NOMO-1 (cell line): ENCODE measurements at regions not wholly inside any gene's neighbourhood (a gene's known extent, or its start where the extent isn't known, plus 50 kb on each side); places are given as distances from the start of the nearest gene placed in this dataset.

Experiments
- DNase-seq, 2 experiments: peaks; one replicate each; lab custom pipeline; 2025; ENCODE audit not compliant: unreplicated experiment in 2 of 2; lab: John Stamatoyannopoulos, UW

DNA sequence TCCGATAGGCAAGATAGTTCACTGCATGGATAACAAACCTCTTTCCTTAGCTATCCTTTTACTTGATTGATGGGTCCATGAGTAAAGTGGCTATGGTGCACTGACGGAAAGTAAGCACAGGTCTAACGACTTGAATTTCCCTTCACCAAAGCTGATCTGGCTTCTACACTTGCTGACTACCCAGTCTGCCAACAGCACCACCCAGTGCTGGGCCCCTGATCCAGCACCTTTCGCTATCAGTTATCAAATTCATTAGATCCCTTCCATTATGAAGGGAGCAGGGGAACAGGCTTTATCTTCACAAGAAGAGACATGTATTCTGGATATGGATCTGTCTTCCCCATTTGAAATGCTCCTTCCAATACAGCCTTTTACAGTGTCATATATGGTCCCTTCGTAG lies 855.9 kb downstream of the GRID1 start:
- no peak for DNase-seq

DNA sequence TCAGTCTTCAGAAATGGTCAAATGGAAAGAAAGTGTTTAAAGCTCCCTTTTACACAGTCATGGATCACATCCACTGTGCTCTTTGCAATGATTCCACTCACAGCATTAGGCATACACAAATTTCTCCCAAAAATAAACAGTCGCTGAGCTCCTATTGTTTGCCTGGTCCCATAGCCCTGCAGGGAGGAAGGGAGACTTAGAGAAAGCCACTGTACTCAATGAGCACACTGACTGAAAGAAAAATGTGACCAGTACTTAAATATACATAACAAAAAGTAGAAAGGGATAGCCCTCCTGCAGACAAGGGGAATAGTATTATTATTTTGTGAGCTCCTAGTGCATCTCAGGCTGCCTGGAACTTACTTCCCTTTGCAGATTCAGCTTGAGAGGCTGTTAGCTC lies 853.2 kb downstream of the GRID1 start:
- no peak for DNase-seq

DNA sequence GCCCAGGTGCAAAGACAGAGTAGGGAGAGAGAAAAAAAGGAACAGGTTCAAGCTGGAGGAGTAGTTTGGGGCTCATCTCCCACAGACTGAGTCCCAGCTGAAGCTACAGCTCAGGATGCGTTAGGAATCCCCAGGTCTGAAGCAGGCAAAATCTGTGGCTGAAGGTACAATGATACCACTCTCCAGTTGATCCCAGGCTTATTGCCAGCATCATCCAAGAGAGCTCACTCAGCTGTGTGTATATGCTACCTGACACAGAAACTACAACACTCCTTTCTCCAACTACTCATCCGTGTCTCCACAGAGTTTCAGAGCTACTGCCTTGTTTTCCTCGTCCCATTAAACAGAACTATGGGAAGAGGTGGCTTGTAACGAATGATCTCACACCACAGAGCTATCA lies 851.3 kb downstream of the GRID1 start:
- DNase-seq: no peak

DNA sequence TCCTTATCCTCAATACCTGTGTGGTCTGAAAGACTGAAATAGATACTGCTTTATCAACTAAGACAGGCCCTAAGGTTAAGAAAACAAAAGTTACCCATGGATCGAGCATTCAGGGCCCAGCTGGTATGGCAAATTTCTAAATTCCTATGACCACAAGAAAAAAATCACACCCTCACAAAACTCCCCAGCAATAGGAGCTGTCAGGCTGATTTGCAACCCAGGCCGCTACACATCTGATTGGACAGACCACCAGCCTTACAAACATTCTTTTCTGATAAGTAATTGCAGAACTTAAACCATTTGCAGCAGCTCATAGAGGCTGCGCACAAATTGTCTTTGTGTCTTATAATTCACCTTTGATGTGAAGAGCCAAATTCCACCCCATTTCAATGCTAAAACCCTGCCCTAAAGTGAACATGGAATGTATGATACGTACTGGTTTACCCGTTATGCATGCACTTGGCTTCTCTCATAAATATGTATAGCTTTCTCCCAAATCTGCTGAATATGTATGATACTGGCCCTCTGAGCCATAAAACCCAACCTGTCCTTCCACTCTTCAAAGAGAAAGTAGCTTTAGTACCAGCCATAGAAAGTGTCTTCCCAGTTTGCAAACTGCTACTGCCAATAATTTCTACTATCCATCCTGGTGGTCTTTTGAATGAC lies 842.5 kb downstream of the GRID1 start:
- no peak for DNase-seq

DNA sequence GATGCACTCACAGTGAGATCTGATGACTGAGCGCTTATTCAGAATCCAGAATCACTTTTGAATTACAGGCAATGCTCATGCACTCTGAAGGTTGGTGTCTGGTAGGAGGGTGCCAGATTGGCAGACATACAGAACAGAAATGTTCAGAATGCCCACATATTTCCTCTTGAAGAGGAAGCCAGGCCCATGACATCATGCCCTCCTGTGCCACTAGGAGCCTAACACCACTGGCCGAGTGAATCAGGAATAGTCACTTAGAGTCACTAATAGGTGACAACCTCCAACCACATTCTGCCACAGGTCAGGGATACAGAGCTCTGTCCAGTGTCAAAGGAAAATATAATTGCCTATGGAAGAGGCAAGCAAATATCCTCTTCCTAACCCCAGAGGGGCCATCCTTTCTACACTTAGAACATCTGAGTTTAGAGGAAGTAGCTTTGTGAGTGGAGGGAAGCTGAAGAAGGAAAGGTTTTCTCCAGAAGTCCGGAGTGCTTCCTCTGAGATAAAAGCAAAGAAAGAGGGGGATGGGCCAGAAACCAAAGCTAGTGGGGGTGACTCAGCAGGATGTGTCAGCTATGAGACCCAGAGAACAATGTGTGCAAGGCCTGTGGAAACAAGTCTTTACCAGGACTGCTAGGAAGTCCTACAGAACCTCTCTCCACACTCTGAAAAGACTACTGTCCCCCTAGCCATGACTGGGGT lies 838.8 kb downstream of the GRID1 start:
- DNase-seq: no peak

DNA sequence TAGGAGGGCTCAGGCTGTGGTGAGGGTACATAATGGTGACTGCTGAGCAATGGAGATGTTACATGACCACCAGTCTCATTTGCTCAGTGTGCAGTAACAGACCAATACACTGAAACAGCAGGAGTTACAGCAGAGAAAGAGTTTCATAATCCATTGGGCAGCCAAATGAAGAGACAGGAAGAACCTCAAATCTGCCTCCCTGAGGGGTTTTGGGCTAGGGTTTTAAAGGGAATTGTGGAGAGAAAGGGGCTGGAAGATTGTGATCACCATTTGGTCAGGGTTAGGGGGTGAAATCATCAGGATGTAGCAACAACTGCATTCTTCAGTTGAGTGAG lies 838.3 kb downstream of the GRID1 start:
- no peak for DNase-seq

DNA sequence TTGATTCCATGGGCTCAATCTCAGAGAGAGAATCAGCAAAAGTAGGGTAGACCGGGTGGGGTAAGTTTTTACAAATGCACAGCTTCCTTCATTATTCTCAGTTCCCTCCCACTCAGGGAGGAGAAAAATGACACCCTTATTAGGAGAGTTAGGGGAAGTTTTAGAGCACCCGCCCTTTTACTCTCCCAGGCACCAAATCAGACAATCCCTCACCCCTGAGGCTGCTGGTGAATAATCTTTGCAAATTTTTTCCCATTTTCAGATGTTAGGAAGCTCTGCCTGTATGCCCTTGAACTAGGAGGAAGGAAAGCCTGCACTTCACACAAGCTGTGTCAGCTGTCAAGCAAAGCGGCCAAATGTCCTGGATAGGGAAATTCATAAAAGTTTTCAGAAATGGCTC lies 834.9 kb downstream of the GRID1 start:
- DNase-seq: peak in 1 of 2 experiments; percentile 43

DNA sequence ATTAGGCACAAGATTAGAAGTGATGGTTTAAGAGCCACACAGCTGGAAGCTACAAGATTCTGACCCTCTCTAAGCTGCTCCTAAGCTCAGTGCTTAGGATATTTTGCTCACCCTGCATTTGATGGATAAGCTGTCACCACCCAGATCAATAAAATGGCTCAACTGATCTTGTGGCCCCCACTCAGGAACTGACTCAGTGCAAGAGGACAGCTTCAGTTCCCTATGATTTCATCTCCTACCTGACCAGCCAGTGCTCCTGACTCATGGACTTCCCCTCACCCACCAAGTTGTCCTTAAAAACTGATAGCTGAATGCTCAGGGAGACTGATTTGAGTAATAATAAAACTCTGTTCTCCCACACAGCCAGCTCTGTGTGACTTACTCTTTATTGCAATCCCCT lies 833.8 kb downstream of the GRID1 start:
- DNase-seq: no peak

DNA sequence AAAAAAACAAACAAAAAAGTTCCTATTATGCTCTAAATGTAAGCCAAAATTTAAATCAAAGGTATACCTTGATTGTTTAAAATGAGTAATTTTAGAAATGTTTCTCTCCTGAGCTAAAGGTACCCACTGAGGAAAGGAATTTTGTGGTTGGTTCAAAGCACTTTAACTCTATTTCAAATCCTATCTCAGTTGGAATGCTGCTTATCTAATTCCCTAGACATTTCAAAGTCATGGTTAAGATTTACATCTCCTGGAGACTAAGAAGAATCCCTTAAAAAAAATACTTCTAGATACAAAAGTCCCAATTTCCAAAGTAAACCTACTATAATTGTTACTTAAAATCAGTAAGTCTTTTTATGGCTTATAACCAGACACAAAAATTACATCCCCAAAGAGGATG lies 830.7 kb downstream of the GRID1 start:
- no peak for DNase-seq

DNA sequence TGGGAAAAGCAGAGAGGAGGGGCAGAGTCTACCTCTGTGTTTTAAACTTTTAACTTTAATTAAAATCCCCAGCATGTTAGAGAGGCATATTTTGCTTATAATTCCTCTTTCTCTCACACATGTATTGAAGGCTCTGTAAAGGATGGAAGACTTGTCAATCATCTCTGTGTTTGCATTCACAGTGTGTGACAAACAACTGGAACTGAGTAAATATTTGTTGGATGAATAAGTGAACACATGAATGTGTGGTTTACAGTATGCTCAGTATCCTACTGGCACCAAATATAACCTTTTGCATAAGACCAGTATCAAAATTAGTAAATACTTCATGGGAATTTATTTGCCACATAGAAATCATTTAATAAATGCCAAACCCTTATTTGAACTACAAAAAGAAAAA lies 829.0 kb downstream of the GRID1 start:
- no peak for DNase-seq

DNA sequence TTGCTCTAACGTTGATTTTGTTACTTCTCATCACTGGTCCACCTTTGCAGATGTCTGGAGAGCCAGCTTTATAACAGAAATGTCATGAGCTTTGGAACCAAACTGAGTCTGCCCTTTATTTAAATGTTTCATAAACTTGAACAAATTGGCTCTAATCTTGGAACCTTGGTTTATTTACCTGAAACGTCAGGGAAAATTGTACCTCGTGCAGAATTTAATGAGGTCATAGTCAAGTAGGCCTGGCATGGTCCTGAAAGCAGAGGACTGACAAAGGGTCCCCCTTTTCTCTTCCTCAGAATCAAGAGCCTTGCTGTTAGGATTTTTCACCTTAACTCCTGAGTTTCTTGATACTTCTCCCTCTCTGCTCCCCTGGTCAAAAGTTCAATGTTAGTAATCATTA lies 828.0 kb downstream of the GRID1 start:
- no peak for DNase-seq

DNA sequence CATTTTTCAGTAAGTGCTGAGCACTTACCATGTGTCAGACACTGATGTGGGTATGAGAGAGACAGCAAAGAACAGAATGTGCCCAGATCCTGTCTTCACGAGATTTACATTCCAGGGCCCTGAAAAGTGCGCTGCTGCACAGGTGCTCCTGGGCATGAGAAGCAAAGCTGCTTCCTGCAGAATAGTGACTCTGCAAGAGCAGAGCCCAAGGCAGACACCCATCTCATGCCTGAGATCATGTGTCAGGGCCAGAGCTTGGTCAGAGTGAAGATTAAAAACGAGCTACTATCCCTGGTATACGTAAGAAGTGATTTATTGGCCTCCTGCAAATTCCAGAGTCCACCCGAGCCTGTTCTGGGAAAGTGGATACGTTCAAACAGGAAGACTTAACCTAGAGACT lies 824.4 kb downstream of the GRID1 start:
- DNase-seq: no peak

DNA sequence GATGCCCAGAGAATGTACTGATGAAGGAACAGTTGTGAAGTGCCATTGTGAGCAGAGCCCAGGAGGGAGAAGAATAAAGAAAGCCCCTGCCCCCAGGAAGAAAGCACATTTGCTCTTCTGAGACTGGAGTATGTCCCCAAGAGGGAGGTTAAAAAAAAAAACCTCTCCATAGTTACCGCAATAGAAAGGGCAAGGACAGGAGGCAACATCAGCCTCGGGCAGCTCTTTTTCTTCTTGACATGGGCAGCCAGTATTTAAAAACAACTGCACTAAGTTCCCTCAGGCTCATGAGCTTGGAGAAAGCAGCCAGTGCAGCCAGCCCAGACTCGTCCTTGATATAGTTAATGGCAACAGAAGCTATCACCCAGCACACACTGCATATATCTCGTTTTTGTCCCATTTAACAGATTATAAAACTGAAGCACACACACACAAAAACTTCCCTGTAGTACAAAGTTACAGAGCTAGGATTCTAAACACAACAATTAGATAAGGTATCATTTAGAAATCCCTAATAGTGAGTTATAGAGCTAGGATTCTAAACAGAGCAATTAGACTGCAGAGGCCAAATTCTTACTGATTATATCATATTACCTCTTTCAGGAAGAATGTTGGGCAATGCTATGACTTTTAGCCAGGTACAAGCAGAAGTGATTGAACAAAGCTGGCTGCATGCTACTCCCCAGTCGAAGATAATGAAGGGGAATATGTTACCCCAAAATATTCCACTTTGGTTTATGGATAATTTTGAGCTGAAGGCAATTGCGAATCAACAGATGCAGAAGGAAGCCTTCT lies 823.5 kb downstream of the GRID1 start:
- no peak for DNase-seq

DNA sequence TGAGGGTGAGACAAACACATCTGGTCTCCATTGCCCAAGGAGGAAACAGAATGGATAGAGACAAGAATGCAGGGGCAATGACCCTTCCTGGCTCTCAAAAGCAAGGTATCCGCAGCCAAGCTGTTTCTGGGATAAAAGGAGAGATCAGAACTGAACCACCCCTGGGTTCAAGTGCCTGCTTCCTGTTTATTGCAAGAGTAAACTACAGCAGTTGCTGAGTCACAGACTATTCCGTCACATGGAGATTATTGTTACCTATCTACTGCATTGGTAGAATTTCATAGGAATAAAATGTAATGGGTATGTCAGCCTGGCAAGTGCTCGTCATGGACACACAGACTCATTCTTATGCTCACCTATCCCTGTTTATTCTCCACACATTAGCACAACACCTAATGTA lies 821.6 kb downstream of the GRID1 start:
- no peak for DNase-seq

DNA sequence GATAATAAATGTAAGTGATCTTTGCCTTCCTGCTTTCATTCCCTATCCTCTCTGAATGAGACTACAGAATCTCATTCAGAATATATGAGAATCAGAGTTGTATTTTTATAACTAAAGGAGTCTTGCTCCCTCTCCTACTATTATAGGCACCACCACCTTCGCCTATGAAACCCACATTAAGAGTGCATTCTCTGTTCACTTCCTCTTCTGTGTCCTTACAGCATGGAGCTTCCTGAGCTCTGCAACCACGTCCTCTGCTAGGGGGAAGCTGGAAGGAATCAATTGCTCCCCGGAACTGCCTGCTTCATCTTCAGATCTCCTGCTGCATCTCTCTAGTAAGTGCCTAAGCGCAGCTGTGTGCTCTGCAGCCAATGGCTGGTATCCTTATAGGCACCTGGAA lies 820.7 kb downstream of the GRID1 start:
- DNase-seq: peak; percentile 47 to 84

DNA sequence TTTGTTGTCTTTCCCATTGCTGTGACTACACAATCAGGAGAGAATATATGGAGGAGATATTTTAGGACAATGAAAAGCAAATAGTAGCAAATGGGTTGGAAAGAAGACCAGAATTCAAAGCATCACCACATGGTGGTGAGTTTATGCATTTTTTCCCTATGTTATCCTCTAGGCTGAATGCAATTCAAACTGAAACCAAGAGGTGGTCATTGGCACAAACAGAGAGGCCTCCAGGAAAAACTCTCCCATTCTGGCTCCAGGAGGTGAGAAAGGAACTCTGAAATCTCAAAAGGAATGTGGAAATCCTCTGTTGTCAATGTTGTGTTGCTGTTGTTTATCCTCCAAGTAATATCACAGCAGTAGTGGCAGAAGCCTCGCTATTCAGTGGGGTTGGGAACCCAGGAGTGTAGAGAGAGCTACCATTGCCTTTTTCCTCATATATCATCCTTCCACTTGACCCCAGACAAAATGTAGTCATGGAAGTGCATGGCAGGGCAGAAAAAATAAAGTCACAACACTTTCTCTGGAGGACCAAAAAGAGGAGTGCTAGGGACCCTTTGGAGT lies 819.1 kb downstream of the GRID1 start:
- no peak for DNase-seq

DNA sequence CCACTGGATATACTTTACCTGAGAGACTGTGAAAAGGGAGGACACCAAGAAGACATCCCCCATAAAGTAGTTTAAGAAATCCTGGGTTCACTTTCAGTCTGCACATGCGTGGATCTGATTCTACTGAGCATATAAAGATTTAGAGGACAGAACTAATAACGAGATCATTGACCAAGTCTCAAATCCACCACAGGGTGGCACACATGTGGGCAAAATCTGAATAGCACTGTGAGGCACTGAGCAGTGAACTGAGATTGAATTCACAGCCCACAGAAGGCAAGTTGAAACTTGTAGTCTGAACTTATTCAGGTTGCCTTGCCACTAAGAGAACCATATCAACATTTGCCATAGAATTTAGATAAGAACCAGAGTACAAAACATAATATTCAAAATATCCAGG lies 818.6 kb downstream of the GRID1 start:
- DNase-seq: peak in 1 of 2 experiments; percentile 66
